B cell (primary cell): ENCODE measurements at regions not wholly inside any gene's neighbourhood (a gene's known extent, or its start where the extent isn't known, plus 50 kb on each side); places are given as distances from the start of the nearest gene placed in this dataset.

Source experiments
- ATAC-seq: fragments of 200-7000 bp; cut with Tn5 transposase; one replicate; pipeline ENCODE4 v1.10.0; 2021; ENCODE audit warnings: low read depth, mild to moderate bottlenecking, moderate number of reproducible peaks, moderate library complexity
- CTCF ChIA-PET: fragments of 350-600 bp; sonication (Branson Sonifier 250); formaldehyde crosslinking; loops from one replicate; lab custom pipeline; 2021; ENCODE audit warnings: antibody characterized with exemption, inconsistent platforms; lab: Charles Lee
- POLR2A ChIA-PET: fragments of 350-600 bp; sonication (Branson Sonifier 250); formaldehyde crosslinking; loops from one replicate; lab custom pipeline; 2021; ENCODE audit warnings: antibody characterized with exemption; lab: Charles Lee
- DNase-seq: peaks from one replicate; pipeline ENCODE4 v3.0.0; 2013
- H2AFZ ChIP-seq: 2 replicates; pipeline ENCODE4 v1.6.1; 2012; ENCODE audit warnings: mild to moderate bottlenecking, low read depth, low read length; ENCODE audit not compliant: insufficient read depth, poor library complexity, severe bottlenecking
- H3K27ac ChIP-seq, 2 donors: 1 replicate in 1 of 2; 2 replicates in 1 of 2; pipeline ENCODE4 v1.5.1; 2012 to 2013; ENCODE audit warnings: low read length in 2 of 2, mild to moderate bottlenecking in 2 of 2, moderate library complexity in 1 of 2
- H3K27me3 ChIP-seq, 4 experiments: fragments of 200-600 bp in 1 of 4; sonication (generic) in 1 of 4; replicated peaks in 1 of 4; 1 replicate in 2 of 4; 2 replicates in 2 of 4; pipeline versions ENCODE4 v1.6.1 to v1.7.0; 2013 to 2016; ENCODE audit warnings: low read length in 3 of 4, mild to moderate bottlenecking in 2 of 4, mixed read lengths in 1 of 4, moderate library complexity in 1 of 4; ENCODE audit not compliant: insufficient read depth in 4 of 4, control insufficient read depth in 3 of 4; ENCODE audit errors: control extremely low read depth in 1 of 4
- H3K36me3 ChIP-seq, 2 experiments: replicated peaks in 1 of 2; 1 replicate in 1 of 2; 2 replicates in 1 of 2; pipeline versions ENCODE4 v1.6.1 to v1.7.1; 2013; ENCODE audit warnings: low read length in 1 of 2; ENCODE audit not compliant: insufficient read depth in 2 of 2, control insufficient read depth in 1 of 2; ENCODE audit errors: control extremely low read depth in 1 of 2, extremely low read depth in 1 of 2
- H3K4me1 ChIP-seq, 2 donors: fragments of 200-600 bp in 1 of 2; sonication (generic) in 1 of 2; 1 replicate in 1 of 2; 2 replicates in 1 of 2; pipeline versions ENCODE4 v1.5.1 to v1.6.1; 2013 to 2017; ENCODE audit warnings: low read length in 2 of 2; ENCODE audit not compliant: control insufficient read depth in 2 of 2, insufficient read depth in 2 of 2
- H3K4me2 ChIP-seq: replicated peaks from 2 replicates; pipeline ENCODE3; 2012; ENCODE audit warnings: mild to moderate bottlenecking, low read depth, low read length; ENCODE audit not compliant: poor library complexity, severe bottlenecking
- H3K4me3 ChIP-seq, 5 experiments: fragments of 200-600 bp in 1 of 5; sonication (generic) in 1 of 5; 1 replicate in 3 of 5; 2 replicates in 2 of 5; pipeline versions ENCODE4 v1.5.1 to v1.7.0; 2011 to 2016; ENCODE audit warnings: low read length in 4 of 5, mild to moderate bottlenecking in 4 of 5, low read depth in 2 of 5, control low read depth in 1 of 5, moderate library complexity in 1 of 5; ENCODE audit not compliant: insufficient read depth in 1 of 5; ENCODE audit errors: control extremely low read depth in 1 of 5, extremely low read depth in 1 of 5
- H3K79me2 ChIP-seq: fragments of 200-600 bp; sonication (generic); one replicate; pipeline ENCODE4 v1.6.0; 2016; ENCODE audit warnings: low read length; ENCODE audit not compliant: control insufficient read depth, insufficient read depth
- H3K9ac ChIP-seq: fragments of 200-600 bp; sonication (generic); 2 replicates; pipeline ENCODE4 v1.6.1; 2017; ENCODE audit warnings: mild to moderate bottlenecking, low read length, moderate library complexity
- H3K9me3 ChIP-seq, 3 donors: one replicate each; pipeline versions ENCODE4 v1.6.1 to v1.7.1; 2013; ENCODE audit warnings: low read length in 2 of 3; ENCODE audit not compliant: control insufficient read depth in 2 of 3, insufficient read depth in 1 of 3; ENCODE audit errors: control extremely low read depth in 1 of 3
- H4K20me1 ChIP-seq: 2 replicates; pipeline ENCODE4 v1.6.0; 2012; ENCODE audit warnings: mild to moderate bottlenecking, low read length; ENCODE audit not compliant: insufficient read depth, control insufficient read depth, poor library complexity, severe bottlenecking
- H3K27ac Mint-ChIP-seq: one replicate; pipeline ENCODE4 v1.8.0; 2021; ENCODE audit warnings: mixed read lengths
- H3K27me3 Mint-ChIP-seq: one replicate; pipeline ENCODE4 v1.8.0; 2021; ENCODE audit warnings: mixed read lengths
- H3K4me1 Mint-ChIP-seq: one replicate; pipeline ENCODE4 v1.8.0; 2021; ENCODE audit warnings: mixed read lengths
- H3K4me3 Mint-ChIP-seq: one replicate; pipeline ENCODE4 v1.8.0; 2021; ENCODE audit warnings: mixed read lengths
- H3K9me3 Mint-ChIP-seq: one replicate; pipeline ENCODE4 v1.8.0; 2022; ENCODE audit warnings: mixed read lengths; ENCODE audit not compliant: insufficient read depth
- CTCF ChIP-seq: fragments of 200-600 bp; IDR thresholded peaks from one replicate; pipeline ENCODE4 v1.8.0; 2022; ENCODE audit warnings: antibody characterized with exemption, mild to moderate bottlenecking
- EZH2 ChIP-seq: IDR thresholded peaks from 2 replicates; pipeline ENCODE4 v1.6.1; 2012; ENCODE audit warnings: borderline replicate concordance, low read depth, mild to moderate bottlenecking, moderate library complexity, low read length; ENCODE audit not compliant: insufficient read depth, poor library complexity, severe bottlenecking
- WGBS: methylation state at CpG from one replicate; pipeline ENCODE4 v1.1.5; 2013; ENCODE audit warnings: missing lambda C conversion rate; ENCODE audit not compliant: insufficient coverage; 5-methylcytosine and 5-hydroxymethylcytosine counted together
- intact Hi-C: fragments of 100-400 bp; cut with micrococcal nuclease; formaldehyde crosslinking; loops from one replicate; pipeline ENCODE4 v1.10.0; 2022

- no peaks in the 10 kb centered on the region for H3K9me3 ChIP-seq
- Mint-ChIP-seq H3K4me1 (peaks cover 11% of the 10 kb centered on the region), H3K27me3 (peaks cover 15% of the 10 kb centered on the region), H3K9me3 (no peaks in the 10 kb centered on the region), H3K27ac (no peak overlapping the region), H3K4me3 (no peak overlapping the region)
- H3K4me2 ChIP-seq, result no peak overlapping the region
- no peak overlapping the region for H3K9ac ChIP-seq
- no peaks in the 10 kb centered on the region for H3K79me2 ChIP-seq
- no peaks in the 10 kb centered on the region for H4K20me1 ChIP-seq
- CTCF ChIA-PET, result interaction anchor here (0.9 to 4.6 kb wide), 4 partner anchors 38 to 1028 kb away, joined by 3 to 90 read pairs (median 4); no protein-coding TSS in a partner anchor
- peaks cover 0 to 16% of the 10 kb centered on the region in 2 donors for H3K4me1 ChIP-seq
- no peak overlapping the region for H2AFZ ChIP-seq
- ATAC-seq (no peak), DNase-seq (no peak)
- no peak overlapping the region for H3K27ac ChIP-seq
- H3K27me3 ChIP-seq, result peaks cover 0 to 16% (median 4%) of the 10 kb centered on the region in 4 experiments
- no peaks in the 10 kb centered on the region for H3K36me3 ChIP-seq
- intact Hi-C loops, result loop anchor here (5.0 kb wide), 1 partner anchor 94 kb away; no protein-coding TSS in a partner anchor
- TF ChIP-seq EZH2 (no peak), CTCF (no peak)
- POLR2A ChIA-PET, result no interaction called here
- no peak overlapping the region for H3K4me3 ChIP-seq
- over 99% methylated on average over 10 of the region's 12 CpGs for WGBS
These were observed 152.1 kb upstream of the LYZL2 start for GRCh38 chr10:30781670-30782121.

GRCh38 chr10:30778769-30779168 is 149.2 kb upstream of the LYZL2 start:
- Histone ChIP-seq H3K9me3 (no peaks in the 10 kb centered on the region), H3K9ac (no peak overlapping the region), H4K20me1 (no peaks in the 10 kb centered on the region), H3K4me1 (peaks cover 0 to 3% of the 10 kb centered on the region in 2 donors), H3K27ac (no peak overlapping the region), H3K4me3 (no peak overlapping the region), H3K79me2 (no peaks in the 10 kb centered on the region), H3K27me3 (peaks cover 0 to 5% (median 0%) of the 10 kb centered on the region in 4 experiments), H3K36me3 (no peaks in the 10 kb centered on the region), H2AFZ (no peak overlapping the region), H3K4me2 (no peak overlapping the region)
- POLR2A ChIA-PET, result no interaction called here
- CTCF ChIA-PET, result no interaction called here
- Mint-ChIP-seq H3K4me1 (peaks cover 2% of the 10 kb centered on the region), H3K27ac (no peak overlapping the region), H3K4me3 (no peak overlapping the region), H3K27me3 (peaks cover 16% of the 10 kb centered on the region), H3K9me3 (no peaks in the 10 kb centered on the region)
- intact Hi-C loops, result no loop called here
- TF ChIP-seq CTCF (no peak), EZH2 (no peak)
- ATAC-seq (no peak), DNase-seq (no peak)
- WGBS, result 32% methylated on average over 1 of the region's 1 CpG
